Globus pallidus (tissue), 1 donor: ENCODE measurements at regions not wholly inside any gene's neighbourhood (a gene's known extent, or its start where the extent isn't known, plus 50 kb on each side); places are given as distances from the start of the nearest gene placed in this dataset.
"Not testable (repeated sequence)": the region's sequence is repeated elsewhere in the genome, so short reads cannot be mapped to it uniquely, and the experiment has no call there.

ENCODE experiments used
- DNase-seq: peaks from one replicate; pipeline ENCODE4 v3.0.0-alpha.2; 2015; ENCODE audit warnings: low spot score

DNA sequence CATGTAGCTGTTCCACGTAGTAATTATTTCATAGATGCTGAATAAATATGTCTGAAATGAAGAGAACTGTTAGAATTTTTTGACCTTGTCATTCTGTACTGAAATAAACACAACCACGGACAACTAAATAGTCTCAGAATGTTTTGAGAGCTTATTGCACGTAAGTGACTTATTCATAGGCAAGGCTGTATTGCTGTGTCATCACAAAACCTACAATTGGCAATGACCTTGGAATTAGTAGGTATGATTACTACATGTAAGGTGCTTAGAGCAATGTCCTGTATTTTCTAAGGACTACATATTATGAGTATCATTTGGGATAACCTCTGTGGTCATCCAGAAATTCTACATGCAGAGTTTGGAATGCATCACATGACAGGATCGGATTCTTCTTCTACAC lies 237.2 kb upstream of the PUDP start:
- DNase-seq, result no peak

- DNase-seq, result no peak
Observed at GRCh38 chrX:7378406-7378805, 230.5 kb upstream of the PUDP start.

DNA sequence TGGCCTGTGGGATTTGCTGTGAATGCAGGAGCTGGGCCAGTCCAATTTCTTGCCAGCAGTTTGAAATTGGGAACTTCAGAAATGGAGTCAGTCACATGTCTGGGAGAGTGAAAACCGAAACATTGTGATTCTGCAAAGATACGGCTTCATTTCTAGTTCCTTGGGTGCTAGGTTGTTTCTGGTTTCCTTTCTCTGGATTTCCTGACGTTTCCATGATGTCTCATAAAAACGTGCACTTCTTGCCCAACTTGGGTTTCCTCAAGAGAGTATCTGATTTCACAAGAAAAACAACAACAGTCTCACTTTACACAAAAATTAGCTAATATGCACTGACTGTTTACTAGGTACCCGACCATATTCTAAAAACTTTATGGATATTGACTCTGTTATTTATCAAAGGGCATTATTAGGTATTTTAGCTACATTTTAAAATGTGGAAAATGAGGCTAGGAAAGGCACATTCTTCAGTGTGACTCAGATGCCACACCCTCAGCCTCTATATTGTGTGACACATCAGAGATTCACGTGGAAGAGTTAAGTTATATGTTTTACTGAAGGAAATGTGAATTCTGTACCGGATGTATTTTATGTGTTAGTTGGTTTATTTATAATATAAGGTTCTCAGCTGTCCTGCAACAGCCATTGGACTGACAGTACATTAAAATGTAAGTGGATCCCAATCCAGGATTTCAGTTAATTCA lies 225.0 kb upstream of the PUDP start:
- DNase-seq, result no peak

- DNase-seq, result no peak
Observed at GRCh38 chrX:7362111-7362510, 214.2 kb upstream of the PUDP start.

- no peak for DNase-seq
Observed at GRCh38 chrX:7351926-7352325, 204.0 kb upstream of the PUDP start.

- DNase-seq, result no peak
Observed at GRCh38 chrX:7347465-7347864, 199.5 kb upstream of the PUDP start.

DNA sequence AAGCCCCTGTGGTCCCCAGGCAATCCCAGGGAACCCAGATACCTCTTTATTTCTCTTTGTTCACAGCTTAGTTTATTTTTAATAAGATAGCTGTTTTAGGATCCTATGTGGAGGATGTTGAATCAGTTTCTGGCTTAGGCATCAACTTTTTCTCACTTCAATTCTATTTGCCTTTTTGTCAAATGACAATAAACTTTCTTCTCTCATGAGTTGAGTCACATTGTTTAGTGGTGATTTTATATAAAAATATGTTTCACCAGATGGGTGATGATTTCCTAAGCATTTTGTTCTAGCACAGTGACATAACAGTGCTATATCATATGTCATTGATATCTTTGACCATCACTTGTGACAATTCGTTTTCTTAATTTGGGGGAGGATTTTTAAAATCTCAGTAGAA lies 198.1 kb upstream of the PUDP start:
- no peak for DNase-seq

GRCh38 chrX:7343181-7343580 lies 195.2 kb upstream of the PUDP start:
- DNase-seq, result no peak

DNA sequence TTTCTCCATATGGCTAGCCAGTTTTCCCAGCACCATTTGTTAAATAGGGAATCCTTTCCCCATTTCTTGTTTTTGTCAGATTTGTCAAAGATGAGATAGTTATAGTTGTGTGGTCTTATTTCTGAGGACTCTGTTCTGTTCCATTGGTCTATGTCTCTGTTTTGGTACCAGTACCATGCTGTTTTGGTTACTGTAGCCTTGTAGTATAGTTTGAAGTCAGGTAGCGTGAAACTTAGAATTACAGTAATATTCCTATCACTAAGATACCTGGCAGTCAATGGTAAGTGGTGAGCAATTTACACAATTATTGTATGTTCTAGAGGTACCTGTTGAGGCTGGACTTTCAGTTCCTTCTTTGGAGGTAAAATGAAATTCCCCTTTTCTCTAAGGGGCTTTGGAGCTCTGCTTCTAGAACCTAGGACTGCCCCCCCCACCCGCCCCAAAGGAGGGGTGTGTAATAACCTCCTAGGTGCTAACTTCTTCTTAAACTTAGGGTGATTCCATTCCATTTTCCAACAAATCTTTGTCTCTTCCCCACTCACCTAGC lies 187.9 kb upstream of the PUDP start:
- DNase-seq, result not testable (repeated sequence)

DNA sequence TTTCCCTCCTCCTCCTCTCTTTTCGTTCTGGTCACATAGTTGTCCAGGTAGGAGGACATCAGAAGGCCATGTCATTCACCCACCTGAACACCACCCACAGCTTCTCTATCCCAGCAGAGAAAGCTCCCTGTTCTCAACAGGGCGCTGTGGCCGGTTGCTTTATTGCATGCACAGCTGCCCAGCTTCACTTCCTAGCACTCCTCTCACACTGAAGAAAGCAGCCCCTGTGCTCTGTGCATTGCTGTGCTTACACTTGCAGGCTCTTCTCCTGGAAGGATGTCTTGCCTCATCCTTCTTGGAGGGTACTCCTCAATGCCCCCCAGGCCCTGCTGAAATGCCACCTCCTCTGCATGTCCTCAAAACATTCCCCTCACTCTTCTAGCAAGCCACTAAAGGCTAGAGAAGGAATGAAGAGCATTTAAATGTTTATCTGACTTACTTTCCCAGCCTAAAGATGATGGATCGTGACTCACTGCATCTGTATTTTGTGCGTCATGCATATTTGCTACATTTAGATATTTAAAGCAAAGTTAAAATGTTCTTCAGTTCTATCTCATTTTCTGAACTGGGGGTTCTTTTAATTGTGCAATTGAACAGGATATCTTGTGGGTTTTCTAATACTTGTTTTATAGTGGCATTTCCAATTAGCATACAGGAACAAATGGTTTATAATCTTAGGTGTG lies 186.4 kb upstream of the PUDP start:
- DNase-seq, result no peak

- DNase-seq, result peak; percentile 8
Observed at GRCh38 chrX:7330971-7331746, 183.2 kb upstream of the PUDP start.

DNA sequence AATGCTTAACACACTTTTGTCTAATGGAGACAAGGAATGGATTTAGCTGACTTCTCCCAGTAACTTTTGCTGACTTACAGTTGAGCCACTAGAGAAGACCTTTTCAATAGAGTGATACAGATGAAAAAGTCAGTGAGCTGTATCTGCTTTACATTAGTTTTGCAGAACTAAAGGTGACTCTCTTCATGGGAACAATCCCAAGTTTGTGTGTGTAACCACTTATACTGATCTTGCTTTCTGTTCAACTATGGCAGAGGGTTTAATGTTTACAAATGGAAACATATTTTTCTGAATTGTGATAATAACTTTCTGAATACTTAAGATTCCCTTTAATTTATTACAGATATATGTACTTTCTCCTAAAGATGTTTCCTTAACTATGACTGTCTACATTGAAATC lies 182.6 kb upstream of the PUDP start:
- DNase-seq, result no peak

GRCh38 chrX:7318661-7319060 lies 170.7 kb upstream of the PUDP start:
- no peak for DNase-seq

DNA sequence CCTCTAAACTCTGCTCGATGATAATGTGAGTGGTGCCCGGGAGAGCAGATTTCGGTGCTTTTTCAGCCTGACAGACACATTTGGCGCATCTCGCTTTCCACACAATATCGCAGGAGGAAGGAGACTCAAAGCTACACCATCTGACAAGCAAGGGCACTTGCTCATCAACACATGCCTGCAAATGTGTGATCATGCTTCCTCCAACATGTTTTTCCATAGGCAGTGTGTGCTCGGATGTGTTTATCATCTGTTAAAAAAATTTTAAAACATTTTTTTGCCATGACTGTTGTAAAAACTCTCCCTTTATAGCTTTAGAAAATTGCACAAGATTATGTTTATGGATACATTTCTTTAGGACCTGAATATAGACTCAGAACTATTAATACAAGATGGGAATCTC lies 170.3 kb upstream of the PUDP start:
- DNase-seq, result no peak

DNA sequence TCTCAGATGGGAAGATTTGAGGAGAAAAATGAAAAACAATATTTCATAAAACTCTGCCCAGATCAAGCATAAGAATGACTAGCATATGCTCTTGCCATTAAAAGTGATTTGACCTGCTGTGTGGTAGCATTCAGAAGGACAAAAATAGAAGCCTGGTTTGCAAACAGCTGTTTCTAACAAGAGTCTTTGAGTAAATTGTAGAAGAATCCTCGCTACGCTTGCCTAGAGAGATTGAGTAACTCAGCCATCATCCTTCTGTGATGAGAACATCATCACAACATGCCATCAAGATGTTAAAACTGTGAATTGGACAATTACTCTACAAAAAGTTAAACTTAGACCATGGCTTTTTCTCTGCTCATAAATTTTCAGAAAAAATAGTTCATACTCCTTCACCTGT lies 168.9 kb upstream of the PUDP start:
- DNase-seq, result no peak

DNA sequence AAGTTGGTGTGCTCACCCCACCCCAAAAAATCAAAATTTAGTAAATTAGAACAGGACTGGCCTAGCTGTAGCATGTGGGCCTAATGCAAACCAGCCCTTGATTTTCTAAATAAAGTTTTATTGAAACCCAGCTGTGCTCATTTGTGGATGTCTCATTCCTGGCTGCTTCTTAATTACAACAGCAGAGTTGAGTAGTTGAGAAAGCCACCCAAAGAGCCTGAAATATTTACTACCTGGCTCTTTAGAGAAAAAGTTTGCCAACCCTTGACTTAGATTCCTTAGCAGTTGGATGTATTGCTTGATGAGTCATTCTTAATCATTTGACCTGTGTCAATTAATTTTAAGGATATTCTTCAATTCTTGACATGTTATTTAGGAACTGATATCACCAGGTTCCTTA lies 168.3 kb upstream of the PUDP start:
- DNase-seq, result no peak

- no peak for DNase-seq
Observed at GRCh38 chrX:7314425-7314824, 166.5 kb upstream of the PUDP start.

DNA sequence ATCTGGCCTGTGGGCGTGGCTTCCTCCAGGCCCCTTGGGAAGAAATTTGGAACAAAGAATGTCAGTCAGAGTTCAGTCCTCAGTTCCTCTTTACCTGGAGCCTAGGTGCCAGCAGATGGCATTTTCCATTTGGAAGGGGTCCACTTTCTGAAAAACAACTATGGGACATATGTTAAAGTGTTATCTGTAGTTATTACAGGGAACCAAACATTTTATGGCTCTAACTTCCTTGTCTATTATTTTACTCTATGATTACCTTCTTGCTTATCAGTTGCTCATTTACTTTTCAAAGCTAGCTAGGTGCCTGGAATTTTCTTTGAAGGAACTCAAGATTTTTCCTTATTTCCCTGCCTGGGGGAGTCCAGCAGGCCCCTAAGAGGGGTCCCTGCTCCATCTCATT lies 159.8 kb upstream of the PUDP start:
- no peak for DNase-seq

DNA sequence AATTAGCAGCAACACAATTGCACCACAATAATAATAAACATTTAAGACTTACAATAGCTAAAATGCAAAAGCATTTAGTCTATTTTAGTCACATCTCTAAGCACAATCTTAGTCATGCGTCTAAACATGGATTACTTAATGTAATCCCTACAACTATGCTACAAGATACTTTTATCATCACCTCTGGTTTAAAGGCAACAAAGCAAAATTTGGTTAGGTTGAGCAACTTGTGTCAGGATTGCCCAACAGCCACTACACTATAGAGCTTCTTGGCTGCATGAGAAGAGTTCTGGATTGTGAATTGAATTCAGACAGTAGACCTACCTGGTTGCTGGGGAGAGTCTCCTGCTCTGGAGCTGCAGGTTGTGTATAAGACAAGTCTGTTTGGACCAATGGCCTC lies 146.5 kb upstream of the PUDP start:
- no peak for DNase-seq

- no peak for DNase-seq
Observed at GRCh38 chrX:7286168-7286837, 138.3 kb upstream of the PUDP start.

- no peak for DNase-seq
Observed at GRCh38 chrX:7285765-7286164, 137.8 kb upstream of the PUDP start.

DNA sequence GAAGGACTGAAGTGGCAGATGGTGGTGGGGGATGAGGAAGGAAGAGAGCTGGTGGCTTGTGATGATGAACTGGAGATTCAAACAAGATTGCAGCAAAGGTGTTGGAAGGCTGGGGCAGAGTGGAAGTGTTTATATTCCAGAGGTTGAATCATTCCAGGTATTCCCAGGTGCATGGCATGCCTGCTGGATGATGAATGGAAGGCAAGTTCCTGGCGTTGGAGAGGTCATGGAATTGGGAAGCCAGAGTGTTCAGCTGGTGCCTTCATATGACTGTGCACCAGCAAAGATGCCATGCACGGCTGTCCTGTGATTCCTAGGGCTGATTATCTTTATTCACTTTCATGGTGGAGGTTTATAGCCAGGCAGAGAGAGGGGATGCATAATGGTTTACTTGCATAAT lies 135.8 kb upstream of the PUDP start:
- DNase-seq, result no peak
